Vagina (tissue), 2 donors: ENCODE measurements at regions not wholly inside any gene's neighbourhood (a gene's known extent, or its start where the extent isn't known, plus 50 kb on each side); places are given as distances from the start of the nearest gene placed in this dataset.
"Not testable (repeated sequence)": the region's sequence is repeated elsewhere in the genome, so short reads cannot be mapped to it uniquely, and the experiment has no call there.

ENCODE experiments used
- DNase-seq, 2 donors: peaks; one replicate each; pipeline ENCODE4 v3.0.0-alpha.2; 2017; ENCODE audit errors: extremely low spot score in 2 of 2
- H3K27ac ChIP-seq: fragments of 200-600 bp; sonication (generic); one replicate; pipeline ENCODE4 v1.5.1; 2019
- H3K27me3 ChIP-seq: fragments of 200-600 bp; sonication (generic); one replicate; pipeline ENCODE4 v1.5.1; 2019
- H3K36me3 ChIP-seq, 2 donors: fragments of 200-600 bp; sonication (generic); one replicate each; pipeline ENCODE4 v1.5.1; 2017 to 2019
- H3K4me1 ChIP-seq: fragments of 200-600 bp; sonication (generic); one replicate; pipeline ENCODE4 v1.5.1; 2019
- H3K4me3 ChIP-seq, 2 donors: fragments of 200-600 bp; sonication (generic); 1 replicate in 1 of 2; 2 replicates in 1 of 2; pipeline ENCODE4 v1.5.1; 2016 to 2019
- H3K9me3 ChIP-seq: fragments of 200-600 bp; sonication (generic); one replicate; pipeline ENCODE4 v1.5.1; 2019
- POLR2A ChIP-seq, 2 donors: fragments of 450-650 bp; IDR thresholded peaks; one replicate each; pipeline ENCODE4 v1.6.1; 2017; ENCODE audit warnings: antibody characterized with exemption in 2 of 2, mild to moderate bottlenecking in 2 of 2, moderate library complexity in 2 of 2
- POLR2AphosphoS5 ChIP-seq, 2 donors: sonication (generic); formaldehyde crosslinking; IDR thresholded peaks; one replicate each; pipeline ENCODE4 v1.9.0; 2017; ENCODE audit warnings: antibody characterized with exemption in 2 of 2, mild to moderate bottlenecking in 2 of 2, low read depth in 1 of 2; ENCODE audit not compliant: insufficient read depth in 1 of 2
- intact Hi-C: fragments of 100-400 bp; cut with DNase I; formaldehyde crosslinking; loops from one replicate; pipeline ENCODE4 v1.15.1; 2023
- TF ChIP-seq, protein P1 (sequence below), 3 experiments: fragments of 450-650 bp in 2 of 3; fragments of 200-600 bp in 1 of 3; sonication (generic) in 1 of 3; IDR thresholded peaks; one replicate each; pipeline ENCODE4 v1.5.1; 2017 to 2019; ENCODE audit warnings: antibody characterized with exemption in 3 of 3, mild to moderate bottlenecking in 2 of 3, moderate library complexity in 2 of 3

DNA sequence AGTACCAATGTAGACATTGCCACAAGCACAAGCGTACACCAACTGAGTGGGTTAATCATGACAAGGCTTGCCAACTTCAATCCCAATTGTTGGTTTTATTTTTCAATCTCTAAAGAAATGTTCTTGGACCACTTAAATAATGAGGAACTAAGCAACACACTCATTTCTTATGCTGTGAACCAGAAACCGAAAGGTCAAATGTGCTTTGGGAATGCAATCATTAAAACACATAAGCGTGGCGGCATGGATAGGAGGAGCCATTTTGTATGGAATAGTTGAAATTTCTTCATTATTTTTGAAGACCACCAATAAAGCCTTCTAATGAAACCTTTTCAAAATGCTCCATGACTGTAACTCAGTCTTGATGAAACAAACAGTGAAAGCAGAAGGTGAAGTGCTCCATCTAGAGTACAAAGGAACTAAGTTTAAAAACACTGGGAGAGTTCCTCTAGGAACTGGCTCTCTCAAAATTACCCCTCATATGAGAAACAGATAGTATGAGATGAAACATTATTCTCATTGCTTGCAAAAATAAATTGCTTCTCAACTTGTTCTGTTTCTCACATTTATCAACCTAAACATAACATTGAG, 113.2 kb upstream of the CHST9 start:
- intact Hi-C loops = no loop called here
- H3K4me1 ChIP-seq = no peaks in the 10 kb centered on the region
- H3K4me3 ChIP-seq = no peak overlapping the region
- no peak for DNase-seq
- TF ChIP-seq, protein P1, sequence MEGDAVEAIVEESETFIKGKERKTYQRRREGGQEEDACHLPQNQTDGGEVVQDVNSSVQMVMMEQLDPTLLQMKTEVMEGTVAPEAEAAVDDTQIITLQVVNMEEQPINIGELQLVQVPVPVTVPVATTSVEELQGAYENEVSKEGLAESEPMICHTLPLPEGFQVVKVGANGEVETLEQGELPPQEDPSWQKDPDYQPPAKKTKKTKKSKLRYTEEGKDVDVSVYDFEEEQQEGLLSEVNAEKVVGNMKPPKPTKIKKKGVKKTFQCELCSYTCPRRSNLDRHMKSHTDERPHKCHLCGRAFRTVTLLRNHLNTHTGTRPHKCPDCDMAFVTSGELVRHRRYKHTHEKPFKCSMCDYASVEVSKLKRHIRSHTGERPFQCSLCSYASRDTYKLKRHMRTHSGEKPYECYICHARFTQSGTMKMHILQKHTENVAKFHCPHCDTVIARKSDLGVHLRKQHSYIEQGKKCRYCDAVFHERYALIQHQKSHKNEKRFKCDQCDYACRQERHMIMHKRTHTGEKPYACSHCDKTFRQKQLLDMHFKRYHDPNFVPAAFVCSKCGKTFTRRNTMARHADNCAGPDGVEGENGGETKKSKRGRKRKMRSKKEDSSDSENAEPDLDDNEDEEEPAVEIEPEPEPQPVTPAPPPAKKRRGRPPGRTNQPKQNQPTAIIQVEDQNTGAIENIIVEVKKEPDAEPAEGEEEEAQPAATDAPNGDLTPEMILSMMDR (IDR thresholded peaks at IDR 0.05) = no peak
- no peak for TF ChIP-seq POLR2AphosphoS5 (IDR thresholded peaks at IDR 0.05; ENCODE audit: insufficient read depth in 1 of 2, low read depth in 1 of 2)
- no peak for TF ChIP-seq POLR2A (IDR thresholded peaks at IDR 0.05)
- no peaks in the 10 kb centered on the region for H3K36me3 ChIP-seq
- no peaks in the 10 kb centered on the region for H3K27me3 ChIP-seq
- no peaks in the 10 kb centered on the region for H3K9me3 ChIP-seq
- no peak overlapping the region for H3K27ac ChIP-seq

GRCh38 chr18:27285973-27286562, 101.0 kb upstream of the CHST9 start:
- H3K4me3 ChIP-seq, H3K27me3 ChIP-seq, DNase-seq, H3K9me3 ChIP-seq, intact Hi-C loops, H3K36me3 ChIP-seq, H3K4me1 ChIP-seq, H3K27ac ChIP-seq: not testable (repeated sequence)

DNA sequence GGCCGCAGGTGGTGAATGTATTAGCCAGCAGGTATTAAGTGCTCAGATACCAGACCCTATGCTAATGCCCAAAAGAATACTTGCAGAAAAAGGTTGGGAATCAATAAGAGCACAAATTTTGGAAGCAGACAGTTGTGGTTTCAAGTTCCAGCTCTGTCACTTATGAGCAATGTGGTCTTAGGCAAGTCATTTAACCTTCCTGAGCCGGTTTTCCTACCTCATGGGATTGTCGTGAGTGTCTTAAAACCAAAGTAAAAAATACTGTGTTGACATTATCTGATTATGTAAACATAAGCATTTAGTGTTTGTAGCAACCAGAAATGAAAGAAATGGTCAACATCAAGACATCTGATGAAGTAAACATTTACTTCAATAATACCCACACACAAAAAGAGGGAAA, 93.0 kb upstream of the CHST9 start:
- no peaks in the 10 kb centered on the region for H3K27me3 ChIP-seq
- no peak overlapping the region for H3K27ac ChIP-seq
- TF ChIP-seq, protein P1 (IDR thresholded peaks at IDR 0.05) = no peak
- TF ChIP-seq POLR2A (IDR thresholded peaks at IDR 0.05) (no peak), POLR2AphosphoS5 (IDR thresholded peaks at IDR 0.05; ENCODE audit: insufficient read depth in 1 of 2, low read depth in 1 of 2) (no peak)
- no peak overlapping the region for H3K4me3 ChIP-seq
- no peaks in the 10 kb centered on the region for H3K36me3 ChIP-seq
- no peaks in the 10 kb centered on the region for H3K4me1 ChIP-seq
- H3K9me3 ChIP-seq = no peaks in the 10 kb centered on the region
- intact Hi-C loops = no loop called here
- DNase-seq = no peak

GRCh38 chr18:27277554-27277953, 92.4 kb upstream of the CHST9 start:
- no peaks in the 10 kb centered on the region for H3K9me3 ChIP-seq
- no peak overlapping the region for H3K27ac ChIP-seq
- H3K36me3 ChIP-seq = no peaks in the 10 kb centered on the region
- H3K27me3 ChIP-seq = no peaks in the 10 kb centered on the region
- no peaks in the 10 kb centered on the region for H3K4me1 ChIP-seq
- no peak for TF ChIP-seq POLR2A (IDR thresholded peaks at IDR 0.05)
- no peak for TF ChIP-seq POLR2AphosphoS5 (IDR thresholded peaks at IDR 0.05; ENCODE audit: insufficient read depth in 1 of 2, low read depth in 1 of 2)
- TF ChIP-seq, protein P1 (IDR thresholded peaks at IDR 0.05) = no peak
- no peak for DNase-seq
- no peak overlapping the region for H3K4me3 ChIP-seq
- intact Hi-C loops = no loop called here

DNA sequence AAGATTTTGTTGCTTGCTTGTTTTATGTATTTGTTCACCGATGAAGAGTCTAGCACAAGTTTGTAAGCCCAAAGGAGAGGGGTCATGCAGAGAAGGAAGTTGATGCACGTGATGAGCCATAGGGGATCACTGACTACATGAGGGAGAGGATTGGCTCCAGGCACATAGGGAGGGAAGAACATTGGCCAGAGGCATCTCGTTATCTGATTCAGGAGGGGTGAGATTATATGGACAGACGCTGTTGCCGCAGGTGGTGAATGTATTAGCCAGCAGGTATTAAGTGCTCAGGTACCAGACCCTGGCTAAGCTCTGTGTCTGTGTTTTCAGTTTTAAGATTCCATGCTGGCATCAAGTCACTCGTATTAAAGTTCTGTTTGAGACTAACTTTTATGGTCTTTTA, 91.8 kb upstream of the CHST9 start:
- intact Hi-C loops = no loop called here
- H3K27me3 ChIP-seq = no peaks in the 10 kb centered on the region
- TF ChIP-seq POLR2AphosphoS5 (IDR thresholded peaks at IDR 0.05; ENCODE audit: insufficient read depth in 1 of 2, low read depth in 1 of 2) (no peak), POLR2A (IDR thresholded peaks at IDR 0.05) (no peak)
- TF ChIP-seq, protein P1 (IDR thresholded peaks at IDR 0.05) = no peak

More for the DNA sequence above, 91.8 kb upstream of the CHST9 start:
- Histone ChIP-seq H3K36me3 (no peaks in the 10 kb centered on the region), H3K27ac (no peak overlapping the region), H3K4me1 (no peaks in the 10 kb centered on the region), H3K4me3 (no peak overlapping the region), H3K9me3 (no peaks in the 10 kb centered on the region)
- DNase-seq = no peak
